H1 (cell line): ENCODE measurements at regions not wholly inside any gene's neighbourhood (a gene's known extent, or its start where the extent isn't known, plus 50 kb on each side); places are given as distances from the start of the nearest gene placed in this dataset.

Experiments
- CTCF ChIA-PET: fragments of 300-600 bp; sonication (Branson Sonifier 250); formaldehyde crosslinking; loops from one replicate; lab custom pipeline; 2021; ENCODE audit not compliant: partially characterized antibody; lab: Charles Lee
- POLR2A ChIA-PET: fragments of 300-600 bp; sonication (Branson Sonifier 250); formaldehyde crosslinking; loops from one replicate; lab custom pipeline; 2021; ENCODE audit warnings: inconsistent platforms; ENCODE audit not compliant: partially characterized antibody; lab: Charles Lee
- DNase-seq, 2 experiments: peaks; one replicate each; pipeline versions ENCODE4 v3.0.0 to v3.0.0-alpha.2; 2010 to 2022; ENCODE audit warnings: low spot score in 2 of 2, low read depth in 1 of 2, mixed read lengths in 1 of 2
- FAIRE-seq: peaks from 2 replicates; lab custom pipeline; 2011; peaks lifted over from hg19 to GRCh38; lab: Jason Lieb, UNC
- H2AFZ ChIP-seq: 2 replicates; pipeline ENCODE4 v1.8.1; 2012; ENCODE audit warnings: low read length, inconsistent platforms
- H2AK5ac ChIP-seq: 2 replicates; pipeline ENCODE4 v1.6.1; 2013; ENCODE audit warnings: low read depth, low read length
- H2BK120ac ChIP-seq: replicated peaks from 2 replicates; pipeline ENCODE3; 2013; ENCODE audit warnings: low read depth, low read length, inconsistent platforms
- H2BK12ac ChIP-seq: 2 replicates; pipeline ENCODE4 v1.6.1; 2013; ENCODE audit warnings: low read depth, low read length
- H2BK15ac ChIP-seq: 2 replicates; pipeline ENCODE4 v1.6.1; 2013; ENCODE audit warnings: low read length
- H2BK20ac ChIP-seq: 2 replicates; pipeline ENCODE4 v1.6.1; 2013; ENCODE audit warnings: low read length
- H2BK5ac ChIP-seq: 2 replicates; pipeline ENCODE4 v1.6.1; 2013; ENCODE audit warnings: low read depth, low read length
- H3K14ac ChIP-seq: 2 replicates; pipeline ENCODE4 v1.6.1; 2013; ENCODE audit warnings: inconsistent platforms; ENCODE audit not compliant: insufficient read length
- H3K18ac ChIP-seq: 2 replicates; pipeline ENCODE4 v1.6.1; 2013; ENCODE audit warnings: low read length; ENCODE audit errors: extremely low read depth
- H3K23ac ChIP-seq: 2 replicates; pipeline ENCODE4 v1.6.1; 2013; ENCODE audit warnings: inconsistent platforms; ENCODE audit not compliant: insufficient read length
- H3K23me2 ChIP-seq: 2 replicates; pipeline ENCODE4 v1.6.1; 2013; ENCODE audit warnings: low read depth, low read length
- H3K27ac ChIP-seq: 2 replicates; pipeline ENCODE4 v1.6.1; 2011; ENCODE audit warnings: low read depth, low read length, inconsistent platforms
- H3K27me3 ChIP-seq, 4 experiments: replicated peaks in 1 of 4; 1 replicate in 1 of 4; 2 replicates in 3 of 4; pipeline versions ENCODE4 v1.6.1 to v1.8.1; 2011 to 2013; ENCODE audit warnings: low read length in 3 of 4, mild to moderate bottlenecking in 3 of 4, inconsistent platforms in 2 of 4, mixed read lengths in 2 of 4, moderate library complexity in 1 of 4; ENCODE audit not compliant: control insufficient read depth in 3 of 4, insufficient read depth in 3 of 4; ENCODE audit errors: extremely low read depth in 1 of 4
- H3K36me3 ChIP-seq, 4 experiments: 2 replicates each; pipeline versions ENCODE4 v1.6.1 to v1.8.1; 2011 to 2013; ENCODE audit warnings: mild to moderate bottlenecking in 4 of 4, low read length in 3 of 4, moderate library complexity in 2 of 4, control low read depth in 1 of 4, inconsistent platforms in 1 of 4; ENCODE audit not compliant: insufficient read depth in 4 of 4, control insufficient read depth in 2 of 4
- H3K4ac ChIP-seq: replicated peaks from 2 replicates; pipeline ENCODE3; 2013; ENCODE audit warnings: low read length, low read depth, mixed read lengths, inconsistent platforms; ENCODE audit not compliant: insufficient read length
- H3K4me1 ChIP-seq, 4 experiments: replicated peaks in 1 of 4; 1 replicate in 1 of 4; 2 replicates in 3 of 4; pipeline versions ENCODE4 v1.6.1 to v1.8.1; 2011 to 2013; ENCODE audit warnings: low read length in 3 of 4, inconsistent platforms in 2 of 4, mixed read lengths in 1 of 4; ENCODE audit not compliant: insufficient read depth in 4 of 4, control insufficient read depth in 3 of 4
- H3K4me2 ChIP-seq, 2 experiments: 2 replicates each; pipeline versions ENCODE4 v1.6.1 to v1.8.1; 2011 to 2013; ENCODE audit warnings: low read depth in 2 of 2, low read length in 2 of 2, control low read depth in 1 of 2, inconsistent platforms in 1 of 2, mild to moderate bottlenecking in 1 of 2; ENCODE audit not compliant: insufficient read depth in 1 of 2
- H3K4me3 ChIP-seq, 4 experiments: fragments of 200-600, 300-600 bp in 1 of 4; sonication (generic), shearing (Covaris generic), sonication (Bioruptor Twin) in 1 of 4; 2 replicates each; pipeline versions ENCODE4 v1.5.1 to v1.8.1; 2011 to 2016; ENCODE audit warnings: low read length in 4 of 4, low read depth in 3 of 4, control low read depth in 2 of 4, inconsistent platforms in 2 of 4, mild to moderate bottlenecking in 2 of 4, mixed read lengths in 1 of 4, moderate library complexity in 1 of 4; ENCODE audit not compliant: insufficient read depth in 2 of 4; ENCODE audit errors: extremely low read depth in 1 of 4
- H3K56ac ChIP-seq: replicated peaks from 2 replicates; pipeline ENCODE3; 2013; ENCODE audit warnings: low read depth, mild to moderate bottlenecking, mixed read lengths, low read length, inconsistent platforms; ENCODE audit not compliant: insufficient read length
- H3K79me1 ChIP-seq: 2 replicates; pipeline ENCODE4 v1.6.1; 2013; ENCODE audit warnings: low read depth, low read length, control low read depth
- H3K79me2 ChIP-seq, 2 experiments: 2 replicates each; pipeline versions ENCODE4 v1.6.1 to v1.8.1; 2012 to 2013; ENCODE audit warnings: low read length in 2 of 2, mild to moderate bottlenecking in 2 of 2, inconsistent platforms in 1 of 2; ENCODE audit not compliant: insufficient read depth in 2 of 2, control insufficient read depth in 1 of 2
- H3K9ac ChIP-seq, 4 experiments: replicated peaks in 1 of 4; 1 replicate in 1 of 4; 2 replicates in 3 of 4; pipeline versions ENCODE4 v1.6.1 to v1.8.1; 2011 to 2013; ENCODE audit warnings: low read depth in 3 of 4, low read length in 3 of 4, control low read depth in 2 of 4, mild to moderate bottlenecking in 2 of 4, moderate library complexity in 2 of 4, inconsistent platforms in 1 of 4; ENCODE audit errors: extremely low read depth in 1 of 4
- H3K9me3 ChIP-seq, 2 experiments: 2 replicates each; pipeline versions ENCODE4 v1.6.1 to v1.8.1; 2012 to 2013; ENCODE audit warnings: mild to moderate bottlenecking in 2 of 2, moderate library complexity in 2 of 2, control low read depth in 1 of 2, inconsistent platforms in 1 of 2, low read depth in 1 of 2, low read length in 1 of 2, mixed read lengths in 1 of 2; ENCODE audit not compliant: insufficient read depth in 2 of 2
- H4K20me1 ChIP-seq, 2 experiments: replicated peaks in 1 of 2; 2 replicates each; pipeline versions ENCODE3 to v1.8.1; 2011 to 2013; ENCODE audit warnings: inconsistent platforms in 2 of 2, low read length in 2 of 2, mild to moderate bottlenecking in 1 of 2; ENCODE audit not compliant: insufficient read depth in 2 of 2, control insufficient read depth in 1 of 2
- H4K5ac ChIP-seq: 2 replicates; pipeline ENCODE4 v1.6.1; 2013; ENCODE audit warnings: low read length, low read depth, mixed read lengths, inconsistent platforms; ENCODE audit not compliant: insufficient read length
- H4K8ac ChIP-seq: 2 replicates; pipeline ENCODE4 v1.8.0; 2013; ENCODE audit warnings: mild to moderate bottlenecking, moderate library complexity, low read length, inconsistent platforms; ENCODE audit not compliant: insufficient read depth; ENCODE audit errors: extremely low read depth
- H4K91ac ChIP-seq: replicated peaks from 2 replicates; pipeline ENCODE3; 2013; ENCODE audit warnings: low read length, mixed read lengths, inconsistent platforms; ENCODE audit not compliant: insufficient read length
- BACH1 ChIP-seq: IDR thresholded peaks from 2 replicates; pipeline ENCODE4 v1.6.1; 2012; ENCODE audit warnings: low read length, improper control_type of control experiment
- BCL11A ChIP-seq, 2 experiments: IDR thresholded peaks; one replicate each; pipeline ENCODE4 v1.6.1; 2011; ENCODE audit warnings: low read depth in 2 of 2, low read length in 2 of 2, mild to moderate bottlenecking in 2 of 2
- EZH2 ChIP-seq: fragments of 200-600 bp; sonication (generic); IDR thresholded peaks from 2 replicates; pipeline ENCODE4 v1.7.1; 2012; ENCODE audit warnings: low read depth, mild to moderate bottlenecking, moderate library complexity, low read length, inconsistent platforms; ENCODE audit not compliant: severe bottlenecking
- KDM1A ChIP-seq: fragments of 200-600, 300-600 bp; sonication (generic); IDR thresholded peaks from 2 replicates; pipeline ENCODE4 v1.7.1; 2016; ENCODE audit warnings: mild to moderate bottlenecking, low read length, borderline replicate concordance
- MAFK ChIP-seq: IDR thresholded peaks from 2 replicates; pipeline ENCODE4 v1.6.1; 2012; ENCODE audit warnings: low read depth, mild to moderate bottlenecking, improper control_type of control experiment, low read length
- NRF1 ChIP-seq: IDR thresholded peaks from 2 replicates; pipeline ENCODE4 v1.6.1; 2011; ENCODE audit warnings: mild to moderate bottlenecking, low read depth, low read length, improper control_type of control experiment
- SP1 ChIP-seq: IDR thresholded peaks from 2 replicates; pipeline ENCODE4 v1.6.1; 2011; ENCODE audit warnings: low read depth, low read length
- SP2 ChIP-seq: IDR thresholded peaks from 2 replicates; pipeline ENCODE4 v1.6.1; 2012; ENCODE audit warnings: mild to moderate bottlenecking, low read length, inconsistent platforms
- SRF ChIP-seq: IDR thresholded peaks from 2 replicates; pipeline ENCODE4 v1.6.1; 2011; ENCODE audit warnings: mild to moderate bottlenecking, low read depth, low read length, moderate library complexity
- SUZ12 ChIP-seq: fragments of 200-600 bp; sonication (generic); IDR thresholded peaks from 2 replicates; pipeline ENCODE4 v1.6.1; 2012; ENCODE audit warnings: mild to moderate bottlenecking, inconsistent platforms, low read length, moderate library complexity, mixed read lengths
- WGBS, 2 experiments: shearing (Covaris generic) in 1 of 2; methylation state at CpG; one replicate each; pipeline versions ENCODE4 v1.1.6 to v1.1.7; 2013 to 2015; ENCODE audit warnings: low lambda C conversion rate in 2 of 2, mixed read lengths in 2 of 2, inconsistent platforms in 1 of 2, low coverage in 1 of 2, missing lambda C conversion rate in 1 of 2; ENCODE audit not compliant: insufficient replicate concordance in 2 of 2, insufficient coverage in 1 of 2, insufficient read length in 1 of 2; ENCODE audit errors: extremely low coverage in 1 of 2, missing lambda C conversion rate in 1 of 2; 5-methylcytosine and 5-hydroxymethylcytosine counted together

DNA sequence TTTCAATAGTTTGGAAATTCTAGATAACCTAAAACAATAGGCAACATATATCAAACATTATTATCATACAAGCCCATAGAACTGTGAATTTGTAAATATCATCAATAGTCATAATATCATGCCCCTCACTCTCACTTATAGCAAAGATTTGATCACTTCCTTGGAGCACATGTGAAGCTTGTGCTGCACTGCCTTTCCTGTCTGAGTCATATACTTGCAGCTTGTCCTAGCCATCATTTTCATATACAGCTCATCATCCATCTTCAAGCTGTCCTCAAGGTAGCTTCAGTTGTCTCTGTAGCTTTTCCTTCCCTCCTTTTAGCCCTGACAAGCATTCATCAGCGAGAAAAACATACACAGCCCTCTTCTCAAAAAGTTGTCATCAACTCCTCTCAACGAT lies 746.5 kb upstream of the FOXG1 start:
- WGBS, 2 experiments, result 92% methylated on average over 2 of the region's 2 CpGs; no CpG with 5 or more reads in 1 of the 2 experiments
- POLR2A ChIA-PET, result no interaction called here

More for the DNA sequence above, 746.5 kb upstream of the FOXG1 start:
- H4K5ac ChIP-seq, result no peak overlapping the region
- no peaks in the 10 kb centered on the region for H3K27me3 ChIP-seq
- H3K23me2 ChIP-seq, result no peaks in the 10 kb centered on the region
- H4K20me1 ChIP-seq, result no peaks in the 10 kb centered on the region
- no peaks in the 10 kb centered on the region for H3K79me2 ChIP-seq
- H2BK12ac ChIP-seq, result no peak overlapping the region
- H4K8ac ChIP-seq, result no peak overlapping the region
- no peak overlapping the region for H2BK120ac ChIP-seq
- no peak overlapping the region for H2BK20ac ChIP-seq
- no peak overlapping the region for H3K27ac ChIP-seq
- no peak overlapping the region for H3K23ac ChIP-seq
- DNase-seq, result no peak
- no peaks in the 10 kb centered on the region for H3K79me1 ChIP-seq
- H2BK15ac ChIP-seq, result no peak overlapping the region
- CTCF ChIA-PET, result no interaction called here
- H3K18ac ChIP-seq, result no peak overlapping the region
- H3K4me3 ChIP-seq, result no peak overlapping the region
- H4K91ac ChIP-seq, result no peak overlapping the region
- H2AK5ac ChIP-seq, result no peak overlapping the region
- H3K4me2 ChIP-seq, result no peak overlapping the region
- H3K56ac ChIP-seq, result no peak overlapping the region
- no peaks in the 10 kb centered on the region for H3K36me3 ChIP-seq
- H3K14ac ChIP-seq, result no peak overlapping the region
- no peak overlapping the region for H2BK5ac ChIP-seq
- no peak for FAIRE-seq
- no peaks in the 10 kb centered on the region for H3K4me1 ChIP-seq
- no peak for TF ChIP-seq MAFK
- no peak for TF ChIP-seq SP1
- TF ChIP-seq NRF1, result no peak
- TF ChIP-seq SUZ12, result no peak
- TF ChIP-seq SP2, result no peak
- TF ChIP-seq BACH1, result no peak
- TF ChIP-seq EZH2, result no peak
- TF ChIP-seq SRF, result no peak
- TF ChIP-seq BCL11A (IDR thresholded peaks at IDR 0.05; ENCODE audit: low read depth in 2 of 2, low read length in 2 of 2), result no peak
- TF ChIP-seq KDM1A, result no peak
- no peaks in the 10 kb centered on the region for H3K9me3 ChIP-seq
- no peak overlapping the region for H3K4ac ChIP-seq
- no peak overlapping the region for H2AFZ ChIP-seq
- no peak overlapping the region for H3K9ac ChIP-seq
